Activated CD8-positive, alpha-beta T cell treated with anti-CD3 and anti-CD28 coated beads for 36 hours (primary cell): ENCODE measurements at regions not wholly inside any gene's neighbourhood (a gene's known extent, or its start where the extent isn't known, plus 50 kb on each side); places are given as distances from the start of the nearest gene placed in this dataset.

ENCODE experiments used
- ATAC-seq: fragments of 200-7000 bp; cut with Tn5 transposase; one replicate; pipeline ENCODE4 v1.10.0; 2021; ENCODE audit warnings: mild to moderate bottlenecking, moderate library complexity
- CTCF ChIA-PET: fragments of 350-600 bp; sonication (Branson Sonifier 250); formaldehyde crosslinking; loops from one replicate; lab custom pipeline; 2021; ENCODE audit warnings: antibody characterized with exemption; lab: Charles Lee
- POLR2A ChIA-PET: fragments of 350-600 bp; sonication (Branson Sonifier 250); formaldehyde crosslinking; loops from one replicate; lab custom pipeline; 2021; ENCODE audit warnings: antibody characterized with exemption; lab: Charles Lee
- DNase-seq: peaks from one replicate; pipeline ENCODE4 v3.0.0-alpha.2; 2020
- H3K27ac Mint-ChIP-seq: one replicate; pipeline ENCODE4 v1.8.0; 2021; ENCODE audit warnings: mild to moderate bottlenecking, mixed read lengths
- H3K27me3 Mint-ChIP-seq: one replicate; pipeline ENCODE4 v1.8.0; 2021; ENCODE audit warnings: mixed read lengths
- H3K36me3 Mint-ChIP-seq: one replicate; pipeline ENCODE4 v1.8.0; 2021; ENCODE audit warnings: low read depth, mixed read lengths
- H3K4me1 Mint-ChIP-seq: one replicate; pipeline ENCODE4 v1.8.0; 2021; ENCODE audit warnings: low read depth, mixed read lengths
- H3K4me3 Mint-ChIP-seq: one replicate; pipeline ENCODE4 v1.8.0; 2021; ENCODE audit warnings: mild to moderate bottlenecking, moderate library complexity, mixed read lengths
- H3K9me3 Mint-ChIP-seq: one replicate; pipeline ENCODE4 v1.8.0; 2021; ENCODE audit warnings: mixed read lengths
- intact Hi-C: fragments of 100-400 bp; cut with micrococcal nuclease; formaldehyde crosslinking; loops from one replicate; pipeline ENCODE4 v1.10.0; 2022
- TF ChIP-seq, protein P1 (sequence below): fragments of 200-600 bp; IDR thresholded peaks from one replicate; pipeline ENCODE4 v1.8.0; 2022; ENCODE audit warnings: antibody characterized with exemption, mild to moderate bottlenecking

DNA sequence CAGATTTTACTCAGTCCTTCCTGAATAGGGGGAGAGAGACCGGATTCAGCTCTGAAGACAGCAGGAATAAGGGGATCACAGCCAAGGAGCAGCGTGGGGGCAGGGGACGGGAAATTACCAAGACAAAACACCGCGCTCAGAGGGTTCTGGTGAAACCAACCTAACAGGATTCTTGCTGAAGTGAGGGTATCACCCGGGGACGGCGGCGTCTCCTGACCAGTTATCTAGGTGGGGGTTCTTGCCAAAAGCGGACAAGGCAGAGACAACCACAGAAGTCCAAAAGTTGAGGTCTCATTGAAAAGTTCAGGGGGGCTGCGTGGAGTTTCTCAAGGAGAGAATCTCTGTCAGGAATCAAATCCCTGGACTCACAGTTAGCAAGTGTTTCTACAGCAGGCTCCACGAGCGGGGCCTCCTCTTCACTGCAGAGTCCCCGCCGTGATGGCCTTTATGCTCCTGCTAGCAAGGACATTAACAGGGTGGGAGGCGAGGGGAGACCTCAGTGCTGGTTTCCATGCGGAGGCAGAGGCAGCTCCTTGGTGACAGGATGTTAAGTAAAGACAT, 291.0 kb downstream of the BRD1 start:
- intact Hi-C loops = no loop called here
- H3K4me3 Mint-ChIP-seq = no peak overlapping the region
- no peaks in the 10 kb centered on the region for H3K9me3 Mint-ChIP-seq
- POLR2A ChIA-PET = no interaction called here
- TF ChIP-seq, protein P1, sequence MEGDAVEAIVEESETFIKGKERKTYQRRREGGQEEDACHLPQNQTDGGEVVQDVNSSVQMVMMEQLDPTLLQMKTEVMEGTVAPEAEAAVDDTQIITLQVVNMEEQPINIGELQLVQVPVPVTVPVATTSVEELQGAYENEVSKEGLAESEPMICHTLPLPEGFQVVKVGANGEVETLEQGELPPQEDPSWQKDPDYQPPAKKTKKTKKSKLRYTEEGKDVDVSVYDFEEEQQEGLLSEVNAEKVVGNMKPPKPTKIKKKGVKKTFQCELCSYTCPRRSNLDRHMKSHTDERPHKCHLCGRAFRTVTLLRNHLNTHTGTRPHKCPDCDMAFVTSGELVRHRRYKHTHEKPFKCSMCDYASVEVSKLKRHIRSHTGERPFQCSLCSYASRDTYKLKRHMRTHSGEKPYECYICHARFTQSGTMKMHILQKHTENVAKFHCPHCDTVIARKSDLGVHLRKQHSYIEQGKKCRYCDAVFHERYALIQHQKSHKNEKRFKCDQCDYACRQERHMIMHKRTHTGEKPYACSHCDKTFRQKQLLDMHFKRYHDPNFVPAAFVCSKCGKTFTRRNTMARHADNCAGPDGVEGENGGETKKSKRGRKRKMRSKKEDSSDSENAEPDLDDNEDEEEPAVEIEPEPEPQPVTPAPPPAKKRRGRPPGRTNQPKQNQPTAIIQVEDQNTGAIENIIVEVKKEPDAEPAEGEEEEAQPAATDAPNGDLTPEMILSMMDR = no peak
- DNase-seq = no peak
- CTCF ChIA-PET = no interaction called here
- H3K4me1 Mint-ChIP-seq = no peaks in the 10 kb centered on the region
- H3K27me3 Mint-ChIP-seq = no peaks in the 10 kb centered on the region
- no peaks in the 10 kb centered on the region for H3K36me3 Mint-ChIP-seq
- ATAC-seq = no peak
- no peak overlapping the region for H3K27ac Mint-ChIP-seq

DNA sequence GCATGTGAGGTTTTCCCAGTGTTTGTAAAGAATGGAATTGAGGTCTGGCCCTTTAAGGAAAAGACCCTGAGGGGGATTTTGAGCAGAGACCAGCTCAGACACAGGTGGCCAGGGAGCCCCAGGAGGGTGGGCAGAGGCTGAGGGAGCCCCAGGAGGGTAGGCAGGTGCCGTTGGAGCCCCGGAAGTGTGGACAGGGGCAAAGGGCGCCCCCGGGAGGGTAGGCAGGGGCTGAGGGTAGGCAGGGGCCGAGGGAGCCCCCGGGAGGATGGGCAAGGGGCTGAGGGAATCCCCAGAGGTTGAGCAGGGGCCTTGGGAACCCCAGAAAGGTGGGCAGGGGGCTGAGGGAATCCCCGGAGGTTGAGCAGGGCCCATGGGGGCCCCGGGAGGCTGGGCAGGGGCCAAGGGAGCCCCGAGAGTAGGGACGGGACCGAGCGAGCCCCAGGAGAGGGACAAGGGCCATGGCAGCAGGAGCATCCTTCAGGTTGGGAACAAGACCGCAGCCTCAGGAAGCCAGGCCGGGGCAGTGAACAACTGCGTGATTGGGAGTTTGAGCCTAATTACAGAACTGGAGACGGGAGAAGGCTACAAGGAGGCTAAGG, 292.0 kb downstream of the BRD1 start:
- no peak overlapping the region for H3K4me3 Mint-ChIP-seq
- ATAC-seq (no peak), DNase-seq (no peak)
- ChIA-PET POLR2A (no interaction called here), CTCF (no interaction called here)
- H3K9me3 Mint-ChIP-seq = no peaks in the 10 kb centered on the region
- H3K27me3 Mint-ChIP-seq = no peaks in the 10 kb centered on the region
- H3K36me3 Mint-ChIP-seq = no peaks in the 10 kb centered on the region
- no peak overlapping the region for H3K27ac Mint-ChIP-seq
- TF ChIP-seq, protein P1 = no peak
- intact Hi-C loops = no loop called here
- no peaks in the 10 kb centered on the region for H3K4me1 Mint-ChIP-seq

DNA sequence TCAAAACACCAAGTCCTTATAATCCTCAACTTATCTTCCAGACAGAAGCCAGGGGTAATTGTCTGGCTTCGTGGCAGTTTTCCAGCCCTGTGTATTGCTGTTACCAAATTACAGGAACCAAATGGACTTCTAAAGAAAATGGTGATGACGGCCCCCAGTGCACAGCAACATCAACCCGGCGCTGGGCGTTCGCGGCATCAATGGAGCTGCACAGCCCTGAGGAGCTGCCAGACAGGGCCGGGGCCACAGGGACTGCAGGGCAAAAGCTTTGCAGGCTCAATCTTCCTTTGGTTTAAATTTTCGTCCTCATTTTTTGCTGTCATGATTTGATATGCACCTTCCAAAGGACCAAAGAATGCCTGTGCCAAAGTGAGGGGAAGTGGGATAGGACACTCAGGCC, 292.5 kb downstream of the BRD1 start:
- H3K9me3 Mint-ChIP-seq = no peaks in the 10 kb centered on the region
- no peaks in the 10 kb centered on the region for H3K36me3 Mint-ChIP-seq
- ChIA-PET CTCF (no interaction called here), POLR2A (interaction anchor here (1.1 kb wide), 1 partner anchor 59 kb away, joined by 3 read pairs; no protein-coding TSS in a partner anchor)
- TF ChIP-seq, protein P1 = no peak
- H3K4me3 Mint-ChIP-seq = no peak overlapping the region
- no peaks in the 10 kb centered on the region for H3K27me3 Mint-ChIP-seq
- DNase-seq (no peak), ATAC-seq (no peak)
- intact Hi-C loops = no loop called here
- no peak overlapping the region for H3K27ac Mint-ChIP-seq
- no peaks in the 10 kb centered on the region for H3K4me1 Mint-ChIP-seq

DNA sequence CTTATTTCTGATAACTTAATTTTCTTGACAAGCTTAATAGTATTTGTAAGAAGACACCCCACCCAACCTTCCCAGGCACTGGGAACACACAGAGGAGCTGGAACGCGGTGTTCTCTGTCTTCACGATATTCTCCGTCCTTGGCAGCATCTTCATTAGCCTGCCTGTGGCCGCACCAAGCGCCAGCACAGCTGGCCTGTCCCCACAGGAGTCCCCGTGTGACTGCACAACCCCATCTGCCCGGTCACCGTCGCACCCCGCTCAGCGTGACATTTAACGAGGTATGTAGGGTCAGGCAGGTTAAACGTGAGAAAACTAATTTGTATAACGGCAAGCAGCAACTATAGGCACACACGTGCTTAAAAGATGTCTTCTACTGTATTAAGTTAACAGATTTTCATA, 293.3 kb downstream of the BRD1 start:
- ATAC-seq (no peak), DNase-seq (no peak)
- TF ChIP-seq, protein P1 = no peak
- H3K36me3 Mint-ChIP-seq = no peaks in the 10 kb centered on the region
- no peak overlapping the region for H3K4me3 Mint-ChIP-seq
- POLR2A ChIA-PET = interaction anchor here (1.1 kb wide), 1 partner anchor 60 kb away, joined by 3 read pairs; no protein-coding TSS in a partner anchor
- intact Hi-C loops = no loop called here
- H3K9me3 Mint-ChIP-seq = no peaks in the 10 kb centered on the region
- CTCF ChIA-PET = no interaction called here
- H3K27ac Mint-ChIP-seq = no peak overlapping the region
- no peaks in the 10 kb centered on the region for H3K4me1 Mint-ChIP-seq
- H3K27me3 Mint-ChIP-seq = no peaks in the 10 kb centered on the region

DNA sequence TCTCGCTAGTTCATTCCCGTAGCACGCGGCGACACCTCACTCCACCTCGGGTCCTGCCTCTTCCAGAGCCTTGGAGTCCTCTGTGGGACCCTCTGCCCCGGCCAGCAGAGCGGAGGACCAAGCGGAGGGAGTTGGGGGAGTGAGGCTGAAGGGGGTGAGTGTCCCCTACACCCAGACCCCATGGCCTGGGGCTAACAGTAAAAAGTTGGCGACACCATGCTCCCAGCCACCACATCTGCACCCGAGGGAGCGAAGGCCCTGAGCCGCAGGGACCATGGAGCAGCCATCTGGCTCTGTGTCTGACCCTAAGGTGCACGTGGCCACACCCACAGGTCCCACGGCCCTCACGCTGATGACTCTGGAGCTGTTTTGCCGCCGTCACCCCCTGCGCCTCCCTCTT, 293.8 kb downstream of the BRD1 start:
- Mint-ChIP-seq H3K4me3 (no peak overlapping the region), H3K9me3 (no peaks in the 10 kb centered on the region), H3K4me1 (no peaks in the 10 kb centered on the region), H3K27ac (no peak overlapping the region), H3K27me3 (no peaks in the 10 kb centered on the region), H3K36me3 (no peaks in the 10 kb centered on the region)
- POLR2A ChIA-PET = no interaction called here
- no peak for ATAC-seq
- CTCF ChIA-PET = no interaction called here
- DNase-seq = no peak
- TF ChIP-seq, protein P1 = no peak
- intact Hi-C loops = no loop called here
